OCI-LY7 (cell line): ENCODE measurements at regions not wholly inside any gene's neighbourhood (a gene's known extent, or its start where the extent isn't known, plus 50 kb on each side); places are given as distances from the start of the nearest gene placed in this dataset.

Experiments used
- BruUV-seq: library from RNA; stranded (reverse); fragments of 400-500 nt; replicated peaks from 2 replicates; lab custom pipeline; 2021; lab: Mats Ljungman, UMichigan
- CTCF ChIA-PET: fragments of 300-600 bp; sonication (Branson Sonifier 250); formaldehyde crosslinking; loops from one replicate; lab custom pipeline; 2022; ENCODE audit warnings: antibody characterized with exemption; ENCODE audit not compliant: unreplicated experiment; lab: Charles Lee
- POLR2A ChIA-PET: fragments of 300-600 bp; sonication (Branson Sonifier 250); formaldehyde crosslinking; loops from one replicate; lab custom pipeline; 2022; ENCODE audit warnings: antibody characterized with exemption; lab: Charles Lee
- DNase-seq: peaks from one replicate; pipeline ENCODE4 v3.0.0-alpha.2; 2015; ENCODE audit warnings: low spot score
- H2AFZ ChIP-seq: fragments of 200-600 bp; sonication (generic), shearing (Covaris generic); 2 replicates; pipeline ENCODE4 v1.6.1; 2014; ENCODE audit warnings: mild to moderate bottlenecking, antibody characterized with exemption, low read length, moderate library complexity
- H3K27ac ChIP-seq: fragments of 200-600 bp; sonication (generic); 2 replicates; pipeline ENCODE4 v1.5.1; 2014; ENCODE audit warnings: mixed run types, low read depth, mild to moderate bottlenecking, moderate library complexity, low read length, inconsistent platforms; ENCODE audit not compliant: poor library complexity, severe bottlenecking
- H3K36me3 ChIP-seq: fragments of 200-600 bp; sonication (generic); 2 replicates; pipeline ENCODE4 v1.6.1; 2014; ENCODE audit warnings: mild to moderate bottlenecking, antibody characterized with exemption, low read length, moderate library complexity, mixed read lengths; ENCODE audit not compliant: insufficient read depth
- H3K4me1 ChIP-seq: fragments of 200-600 bp; sonication (generic); 2 replicates; pipeline ENCODE4 v1.5.1; 2014; ENCODE audit warnings: mild to moderate bottlenecking, low read length; ENCODE audit not compliant: insufficient read depth, poor library complexity, severe bottlenecking
- H3K4me2 ChIP-seq: fragments of 200-600 bp; sonication (generic); 2 replicates; pipeline ENCODE4 v1.6.1; 2014; ENCODE audit warnings: mild to moderate bottlenecking, low read length
- H3K4me3 ChIP-seq: fragments of 200-600 bp; sonication (generic); 2 replicates; pipeline ENCODE4 v1.5.1; 2014; ENCODE audit warnings: mild to moderate bottlenecking, low read depth, low read length; ENCODE audit not compliant: poor library complexity, severe bottlenecking
- H3K79me2 ChIP-seq: fragments of 200-600 bp; sonication (generic); 2 replicates; pipeline ENCODE4 v1.6.1; 2016; ENCODE audit warnings: low read depth, mild to moderate bottlenecking, low read length, moderate library complexity, mixed read lengths; ENCODE audit not compliant: insufficient read depth
- H3K9me2 ChIP-seq: fragments of 200-600 bp; sonication (generic); 2 replicates; pipeline ENCODE4 v1.6.1; 2016; ENCODE audit warnings: mild to moderate bottlenecking, low read length, mixed read lengths; ENCODE audit not compliant: insufficient read depth
- H3K9me3 ChIP-seq: fragments of 200-600 bp; sonication (generic); 2 replicates; pipeline ENCODE4 v1.6.1; 2014; ENCODE audit warnings: mild to moderate bottlenecking, mixed run types, low read length, mixed read lengths
- H4K20me1 ChIP-seq: fragments of 200-600 bp; sonication (generic); 2 replicates; pipeline ENCODE4 v1.6.1; 2014; ENCODE audit warnings: mild to moderate bottlenecking, antibody characterized with exemption, low read length, moderate library complexity, mixed read lengths; ENCODE audit not compliant: insufficient read depth
- CTCF ChIP-seq: fragments of 200-600 bp; sonication (generic); conservative IDR thresholded peaks from 2 replicates; pipeline ENCODE4 v1.5.1; 2014; ENCODE audit warnings: mild to moderate bottlenecking, antibody characterized with exemption, low read length, moderate library complexity, mixed read lengths
- EZH2phosphoT487 ChIP-seq: fragments of 200-600 bp; sonication (generic); IDR thresholded peaks from 2 replicates; pipeline ENCODE4 v1.6.1; 2018; ENCODE audit warnings: low read depth, borderline replicate concordance, mild to moderate bottlenecking, mixed run types, antibody characterized with exemption, low read length, moderate library complexity, mixed read lengths
- intact Hi-C: fragments of 100-400 bp; cut with micrococcal nuclease; formaldehyde crosslinking; loops from one replicate; pipeline ENCODE4 v1.10.0; 2022; ENCODE audit not compliant: unreplicated experiment

GRCh38 chr1:42096554-42096953 is 56.7 kb upstream of the GUCA2B start:
- H2AFZ ChIP-seq: no peak overlapping the region
- H3K9me3 ChIP-seq: no peaks in the 10 kb centered on the region
- BruUV-seq: no TSS peak
- TF ChIP-seq CTCF (no peak), EZH2phosphoT487 (no peak)
- H3K4me1 ChIP-seq: no peaks in the 10 kb centered on the region
- intact Hi-C loops: no loop called here
- DNase-seq: no peak
- H3K36me3 ChIP-seq: no peaks in the 10 kb centered on the region
- no peak overlapping the region for H3K4me3 ChIP-seq
- no peaks in the 10 kb centered on the region for H3K9me2 ChIP-seq
- CTCF ChIA-PET: no interaction called here
- no peak overlapping the region for H3K4me2 ChIP-seq
- H3K27ac ChIP-seq: no peak overlapping the region
- no peaks in the 10 kb centered on the region for H3K79me2 ChIP-seq
- POLR2A ChIA-PET: no interaction called here
- H4K20me1 ChIP-seq: no peaks in the 10 kb centered on the region

GRCh38 chr1:42089246-42089645 is 64.0 kb upstream of the GUCA2B start:
- ChIA-PET CTCF (no interaction called here), POLR2A (no interaction called here)
- H3K4me2 ChIP-seq: no peak overlapping the region
- H3K36me3 ChIP-seq: no peaks in the 10 kb centered on the region
- no peaks in the 10 kb centered on the region for H4K20me1 ChIP-seq
- H3K79me2 ChIP-seq: no peaks in the 10 kb centered on the region
- TF ChIP-seq CTCF (no peak), EZH2phosphoT487 (no peak)
- intact Hi-C loops: no loop called here
- H2AFZ ChIP-seq: no peak overlapping the region
- H3K27ac ChIP-seq: no peak overlapping the region
- no peak overlapping the region for H3K4me3 ChIP-seq
- no peaks in the 10 kb centered on the region for H3K9me2 ChIP-seq
- no peak for DNase-seq
- no peaks in the 10 kb centered on the region for H3K4me1 ChIP-seq
- H3K9me3 ChIP-seq: peaks cover 15% of the 10 kb centered on the region; the same call in 1 of the 2 replicates
- BruUV-seq: no TSS peak

- Histone ChIP-seq H3K36me3 (no peaks in the 10 kb centered on the region), H3K27ac (no peak overlapping the region), H3K9me3 (peaks cover 15% of the 10 kb centered on the region; the same call in 1 of the 2 replicates), H3K9me2 (no peaks in the 10 kb centered on the region), H3K4me1 (no peaks in the 10 kb centered on the region), H3K4me3 (no peak overlapping the region), H3K79me2 (no peaks in the 10 kb centered on the region), H2AFZ (no peak overlapping the region), H4K20me1 (no peaks in the 10 kb centered on the region), H3K4me2 (no peak overlapping the region)
- TF ChIP-seq CTCF (no peak), EZH2phosphoT487 (no peak)
- CTCF ChIA-PET: no interaction called here
- BruUV-seq: no TSS peak
- intact Hi-C loops: no loop called here
- DNase-seq: no peak
- POLR2A ChIA-PET: no interaction called here
Measured at GRCh38 chr1:42086146-42086545, 67.1 kb upstream of the GUCA2B start.
